GM04504 (cell line): ENCODE measurements at regions not wholly inside any gene's neighbourhood (a gene's known extent, or its start where the extent isn't known, plus 50 kb on each side); places are given as distances from the start of the nearest gene placed in this dataset.

Experiments used
- DNase-seq: peaks from one replicate; pipeline ENCODE4 v3.0.0-alpha.2; 2012; ENCODE audit warnings: low read depth

GRCh38 chr18:22114526-22115321, 54.7 kb upstream of the GATA6 start:
- no peak for DNase-seq

DNA sequence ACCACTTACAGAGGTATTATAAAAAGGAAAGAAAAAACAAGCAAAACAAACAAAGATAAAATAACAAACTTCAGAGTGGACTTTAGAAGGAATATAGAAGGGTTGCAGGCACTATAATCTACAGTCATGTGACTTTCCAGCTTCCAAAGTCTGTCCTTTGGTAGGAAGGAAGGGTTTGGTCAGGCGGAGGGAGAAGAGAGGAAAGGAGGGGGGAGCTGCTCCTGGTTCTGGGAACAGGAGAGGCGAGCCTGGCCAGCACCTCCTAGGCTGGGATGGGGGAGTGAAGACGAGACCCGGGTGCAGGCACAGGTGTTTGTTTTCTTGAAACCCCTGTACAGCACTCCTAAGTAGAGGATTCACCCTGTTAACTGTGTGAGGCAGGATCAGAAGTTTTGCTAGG, 53.8 kb upstream of the GATA6 start:
- no peak for DNase-seq
